Midbrain (tissue), 1 donor: ENCODE measurements at regions not wholly inside any gene's neighbourhood (a gene's known extent, or its start where the extent isn't known, plus 50 kb on each side); places are given as distances from the start of the nearest gene placed in this dataset.

Source experiments
- DNase-seq: peaks from one replicate; lab custom pipeline; 2025; lab: John Stamatoyannopoulos, UW

DNA sequence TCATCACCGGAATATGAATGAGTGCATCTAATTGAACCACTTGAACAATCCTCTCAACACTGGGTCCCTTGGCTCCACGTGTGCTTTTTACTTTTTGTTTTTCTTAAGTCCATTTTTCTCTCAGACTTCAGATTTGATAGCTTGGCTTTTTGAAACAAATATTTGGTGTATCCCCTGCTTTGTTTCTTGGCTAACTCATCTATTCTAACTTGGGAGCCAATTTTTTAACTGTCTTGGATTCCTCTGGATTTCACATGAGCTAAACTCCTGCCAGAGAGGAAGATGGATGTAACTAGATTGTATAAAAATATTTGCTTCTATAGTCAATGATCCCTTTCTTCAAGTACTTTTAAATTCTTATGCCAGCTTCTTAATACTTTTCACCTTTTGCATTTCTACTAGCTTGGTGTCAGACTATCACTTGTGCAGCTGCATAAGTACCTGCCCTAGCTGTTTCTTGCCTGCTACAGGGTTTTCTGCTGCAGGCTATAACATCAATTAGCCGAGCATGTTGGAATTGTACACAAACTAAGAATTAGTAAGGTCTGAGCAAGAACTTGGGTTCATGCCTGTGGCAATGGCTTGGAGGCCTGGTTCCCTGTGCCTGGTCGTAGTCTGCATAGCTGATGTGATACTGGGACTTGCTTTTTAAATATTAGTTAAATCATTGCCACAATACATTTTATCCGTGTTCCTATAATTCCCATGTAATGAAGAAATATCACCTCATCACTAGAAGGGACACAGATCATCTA lies 281.5 kb downstream of the EN1 start:
- no peak for DNase-seq

DNA sequence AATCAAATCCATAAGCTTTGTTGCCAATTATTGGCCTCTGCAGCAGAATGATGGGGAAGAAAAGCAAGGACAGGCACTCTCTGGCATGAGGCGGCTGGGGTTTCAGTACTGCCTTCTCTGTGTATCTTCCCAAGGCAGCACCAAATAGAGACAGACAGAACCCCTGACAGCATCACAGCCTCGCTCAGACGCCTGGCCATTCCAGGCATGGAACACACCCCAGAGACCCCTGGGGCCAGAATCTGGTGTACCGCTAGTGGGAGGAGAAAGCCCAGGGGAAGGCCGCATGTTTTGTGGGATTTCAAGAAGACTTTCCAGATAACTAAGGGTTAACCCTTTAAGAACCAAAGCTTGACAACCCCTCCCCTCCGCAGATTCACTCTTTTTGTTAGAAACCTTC lies 282.1 kb downstream of the EN1 start:
- DNase-seq: no peak

DNA sequence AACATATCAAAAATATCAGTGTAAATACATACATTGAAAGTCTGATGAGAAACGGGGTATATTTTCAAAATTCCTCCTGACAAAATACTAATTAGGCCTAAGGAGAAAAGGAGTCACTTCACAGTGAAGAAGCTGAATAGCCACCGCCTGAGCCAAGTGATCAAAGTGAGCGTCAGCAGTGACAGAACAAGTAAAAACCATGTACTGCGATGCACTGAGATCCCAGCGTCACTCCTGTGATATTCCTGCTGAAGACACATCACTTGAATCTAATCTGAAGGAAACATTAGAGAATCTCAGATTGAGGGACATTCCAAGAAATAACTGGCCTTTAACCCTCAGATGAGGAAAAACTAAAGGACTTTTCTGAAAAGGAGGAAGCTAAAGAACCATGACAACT lies 285.3 kb downstream of the EN1 start:
- no peak for DNase-seq

DNA sequence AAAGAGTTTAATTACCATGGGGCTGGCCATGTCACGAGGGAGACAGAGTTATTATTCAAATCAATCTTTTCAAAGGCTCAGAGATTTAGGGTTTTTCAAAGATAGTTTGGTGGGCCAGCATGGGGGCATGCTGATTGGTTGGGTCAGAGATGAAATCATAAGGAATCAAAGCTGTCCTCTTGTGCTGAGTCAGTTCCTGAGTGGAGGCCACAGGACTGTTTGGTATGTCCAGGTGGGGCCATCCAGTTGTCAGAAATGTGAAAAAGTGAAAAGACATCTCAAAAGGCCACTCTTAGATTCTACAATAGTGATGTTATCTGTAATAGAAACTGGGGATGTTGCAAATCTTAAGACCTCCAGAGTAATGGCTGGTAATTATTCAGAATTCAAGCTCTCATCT lies 288.6 kb downstream of the EN1 start:
- DNase-seq: no peak

DNA sequence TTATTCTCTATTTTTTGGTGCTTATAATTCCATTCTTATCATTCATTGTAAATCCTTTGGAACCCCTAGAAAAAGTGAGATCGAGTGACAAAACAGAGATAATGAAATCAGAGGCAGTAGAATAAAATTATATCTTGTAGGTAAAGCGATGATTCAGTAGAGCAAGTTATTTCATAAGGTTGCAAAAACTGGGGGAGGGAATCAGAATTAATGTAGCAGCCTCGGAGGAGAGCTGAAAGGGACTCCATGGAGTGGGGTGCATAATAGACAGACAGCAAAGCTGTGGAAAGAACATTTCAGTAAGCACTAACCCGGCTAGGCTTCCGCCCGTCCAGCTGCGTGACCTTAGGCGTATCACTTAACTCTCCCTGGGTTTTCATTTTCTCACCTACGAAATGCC lies 289.7 kb downstream of the EN1 start:
- no peak for DNase-seq

DNA sequence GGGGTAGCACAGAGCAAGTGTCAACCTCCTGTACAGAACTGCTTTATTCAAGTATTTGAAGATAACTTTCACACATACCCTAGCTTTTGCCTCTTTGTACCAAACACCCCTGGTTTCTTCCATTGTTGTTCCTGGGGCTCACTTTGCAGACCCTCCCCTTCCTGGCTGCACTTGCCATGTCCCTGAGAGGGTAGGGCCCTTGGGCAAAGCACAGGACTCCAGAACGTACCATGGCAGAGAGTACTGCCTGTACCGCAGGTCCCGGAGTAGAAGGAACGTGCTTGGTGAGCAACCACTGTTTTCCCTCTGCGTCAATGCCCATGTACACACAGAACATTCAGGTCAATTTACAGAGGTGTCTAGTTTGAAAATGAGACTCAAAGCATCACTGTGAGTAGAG lies 290.4 kb downstream of the EN1 start:
- DNase-seq: no peak

DNA sequence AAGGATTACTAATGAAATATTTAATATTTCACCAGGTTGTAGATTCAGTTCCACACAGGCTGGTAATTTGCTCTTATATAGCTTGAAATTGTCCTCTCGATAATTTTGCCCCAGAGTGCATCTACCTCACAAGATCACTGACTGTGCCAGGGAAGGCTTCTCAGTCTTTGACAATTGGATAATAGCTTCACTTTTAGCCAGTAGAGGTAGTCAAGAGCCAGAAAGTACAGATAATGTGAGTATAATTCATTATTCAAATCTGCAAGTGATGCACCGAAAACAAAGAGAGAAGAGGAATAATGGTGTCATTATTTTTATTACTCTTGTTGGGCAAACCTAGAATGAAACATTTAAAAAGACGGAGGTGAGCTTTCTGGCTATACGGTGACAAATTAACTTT lies 292.8 kb downstream of the EN1 start:
- no peak for DNase-seq

DNA sequence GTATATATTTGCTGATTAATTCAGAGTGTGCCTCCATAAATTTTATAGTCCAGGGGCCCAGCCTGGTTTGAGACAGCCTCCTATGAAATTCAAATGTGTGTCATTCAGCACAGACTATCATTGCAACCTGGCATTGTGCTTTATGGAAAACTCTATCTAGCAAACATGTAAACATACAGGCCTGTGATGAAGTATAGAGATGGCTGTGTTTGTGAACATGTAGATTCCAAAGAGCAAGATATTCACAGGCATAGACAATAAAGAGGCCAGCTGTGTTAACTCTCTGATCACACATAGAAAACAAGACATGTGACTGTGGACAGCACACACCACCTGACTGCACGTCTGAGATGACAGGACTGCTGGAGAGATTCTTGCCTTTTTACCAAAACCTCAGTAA lies 297.9 kb downstream of the EN1 start:
- no peak for DNase-seq

DNA sequence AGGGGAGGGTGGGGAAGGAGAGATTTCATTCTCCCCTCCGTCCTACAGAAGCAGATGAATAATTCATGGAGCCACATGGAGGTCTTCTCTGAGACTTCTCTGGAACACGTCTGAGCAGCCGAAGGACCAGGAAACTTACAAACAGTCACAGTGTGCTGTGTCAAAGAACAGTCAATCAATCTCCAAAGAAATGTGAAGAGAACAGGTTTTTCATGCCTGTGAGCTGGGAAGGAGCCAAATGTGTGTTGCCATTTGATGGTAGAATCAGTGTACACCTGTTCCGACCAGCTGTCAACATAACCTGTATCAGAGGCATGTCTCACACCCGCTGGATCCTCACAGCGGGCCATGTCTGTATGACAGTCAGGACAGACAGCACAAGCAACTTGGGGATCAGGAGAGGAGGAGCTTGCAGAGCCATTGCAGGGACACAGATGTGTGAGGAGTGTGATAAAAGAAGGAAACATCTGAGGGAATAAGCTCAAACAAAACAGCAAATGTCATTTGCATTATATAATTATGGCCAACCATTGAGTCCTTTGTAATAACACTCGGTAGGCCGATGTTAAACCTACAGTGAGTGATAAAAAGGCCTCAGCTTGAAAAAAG lies 298.5 kb downstream of the EN1 start:
- DNase-seq: no peak

DNA sequence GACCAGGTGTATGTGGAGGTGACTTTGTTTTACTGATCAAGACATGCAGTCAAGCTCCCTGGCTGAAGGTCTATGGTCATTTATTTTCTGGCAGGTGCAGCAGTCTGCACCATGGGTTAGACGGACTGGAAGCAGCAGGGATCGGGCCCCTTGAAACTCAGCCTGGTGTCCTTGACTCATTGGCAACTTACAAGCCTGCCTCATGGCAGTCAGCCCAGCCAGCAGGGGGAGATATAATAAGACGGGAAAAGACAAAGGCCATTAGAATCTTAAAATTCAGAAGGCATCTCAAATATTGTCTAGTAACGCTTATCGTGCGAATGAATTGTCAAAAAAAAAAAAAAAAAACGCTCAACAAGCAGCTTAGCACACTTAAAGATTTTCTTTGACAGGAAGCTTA lies 308.2 kb downstream of the EN1 start:
- DNase-seq: no peak

DNA sequence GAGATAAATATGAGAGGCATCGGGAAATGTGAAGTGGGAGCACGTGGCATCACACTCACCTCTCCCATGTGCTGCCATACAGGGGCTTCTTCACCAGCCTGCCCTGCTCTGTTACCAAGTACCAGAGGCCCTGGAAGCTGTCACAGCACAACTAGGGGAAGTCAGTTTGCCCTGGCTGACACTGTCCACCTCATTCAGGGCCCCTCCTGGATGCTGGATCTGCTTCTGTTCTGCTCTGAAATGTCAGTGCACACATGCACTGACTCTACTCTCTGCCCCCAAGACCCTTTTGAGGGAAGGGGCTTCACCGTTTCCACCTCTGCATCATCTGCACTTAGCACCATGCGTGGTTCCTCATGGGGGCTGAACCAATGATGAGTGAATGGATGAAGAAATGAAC lies 311.1 kb downstream of the EN1 start:
- no peak for DNase-seq

DNA sequence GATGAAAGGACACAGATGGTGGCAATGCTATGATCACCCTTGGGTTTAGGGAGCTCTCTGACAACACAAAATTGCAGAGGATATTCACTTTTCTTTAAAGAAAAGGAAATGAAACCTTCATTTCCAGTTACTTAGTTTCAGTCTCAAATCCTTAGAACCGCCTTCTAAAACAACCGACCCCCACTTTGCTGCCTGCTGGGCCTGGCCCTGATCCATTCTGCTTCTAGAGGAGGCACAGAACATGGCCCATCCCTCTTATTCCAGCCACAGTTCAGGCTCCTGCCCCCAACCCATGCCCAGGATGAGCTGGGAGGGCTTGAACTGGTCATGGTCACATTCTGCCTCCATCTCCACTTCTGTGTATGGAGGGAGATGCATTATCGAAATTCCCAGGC lies 311.6 kb downstream of the EN1 start:
- DNase-seq: no peak

DNA sequence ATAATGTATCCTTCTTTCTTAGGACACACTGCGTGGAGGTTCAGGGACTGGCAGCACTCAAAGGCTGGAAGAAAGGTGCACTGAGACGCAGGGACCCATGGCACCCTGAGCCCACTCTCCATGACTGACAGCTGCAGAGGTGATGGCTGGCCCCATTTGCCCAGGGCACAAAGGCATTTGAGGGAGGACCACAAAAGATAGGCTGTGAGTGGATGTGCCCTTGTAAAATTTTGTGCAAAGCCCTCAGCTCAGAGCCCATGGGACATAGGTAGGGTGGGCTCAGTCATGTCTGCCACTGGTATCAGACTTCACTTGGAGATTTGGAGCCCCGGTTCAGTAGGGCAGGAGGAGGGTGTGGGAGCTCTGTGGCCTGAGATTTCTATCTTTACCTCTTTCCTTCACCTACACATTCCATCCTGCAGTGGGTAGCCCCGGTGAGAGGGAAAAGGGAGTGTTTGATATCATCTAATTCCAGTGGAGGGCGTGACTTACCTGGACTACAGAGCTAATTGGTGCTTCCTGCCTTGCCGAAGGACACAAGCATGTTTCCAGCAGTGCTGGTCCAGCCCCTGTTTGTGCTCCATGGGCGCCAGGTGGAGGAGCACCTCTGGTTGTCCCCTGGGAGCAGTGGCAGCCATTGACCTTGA lies 312.2 kb downstream of the EN1 start:
- no peak for DNase-seq

DNA sequence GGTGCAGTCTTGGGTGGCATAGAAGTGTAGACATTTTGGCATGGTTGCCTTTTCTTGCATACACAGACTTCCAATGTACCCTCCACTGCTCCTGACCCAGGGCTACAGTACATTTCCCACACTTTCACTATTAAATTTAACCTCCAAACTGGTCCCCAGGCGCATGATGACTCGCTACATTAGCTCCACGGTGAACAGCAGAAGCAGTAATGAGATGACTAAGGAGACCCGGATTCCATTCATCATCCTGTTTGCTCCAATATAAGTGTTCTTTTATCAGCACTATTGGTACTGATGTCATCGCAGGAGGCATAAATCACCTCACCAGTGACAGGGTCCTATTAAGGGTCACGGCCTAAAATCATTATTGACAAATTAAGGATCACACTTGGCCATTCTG lies 316.5 kb downstream of the EN1 start:
- DNase-seq: no peak

DNA sequence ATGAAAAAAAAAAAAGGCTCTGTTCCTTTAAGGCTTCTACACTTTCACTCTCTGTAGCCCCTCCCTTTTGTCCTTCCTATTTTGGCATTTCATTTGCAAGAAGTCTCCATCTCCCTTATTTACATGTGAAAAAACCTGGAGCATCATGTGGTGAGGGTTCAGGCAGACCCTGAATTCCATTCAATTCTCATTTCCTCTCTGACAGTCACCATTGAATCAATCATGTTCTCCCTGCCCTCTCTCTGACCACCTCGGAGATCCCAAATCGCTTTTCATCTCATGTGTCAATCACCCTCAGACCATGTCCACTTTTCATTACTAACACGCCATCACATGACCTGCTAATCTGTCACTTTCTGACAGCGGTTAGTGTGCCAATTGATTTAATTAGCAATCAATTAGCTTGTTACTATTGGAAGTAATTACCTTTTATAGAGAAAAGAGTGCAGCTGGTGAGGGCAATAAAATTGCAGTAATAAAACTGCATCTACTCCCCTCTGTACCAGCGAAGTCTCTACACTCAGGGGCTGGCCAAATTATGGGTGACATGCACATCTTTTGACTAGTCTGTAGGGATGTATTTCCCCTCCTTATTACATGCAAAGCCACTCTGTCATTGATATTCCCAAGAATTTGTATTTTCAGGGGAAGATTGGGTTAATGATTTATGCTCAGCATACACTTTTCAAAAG lies 317.4 kb downstream of the EN1 start:
- no peak for DNase-seq

DNA sequence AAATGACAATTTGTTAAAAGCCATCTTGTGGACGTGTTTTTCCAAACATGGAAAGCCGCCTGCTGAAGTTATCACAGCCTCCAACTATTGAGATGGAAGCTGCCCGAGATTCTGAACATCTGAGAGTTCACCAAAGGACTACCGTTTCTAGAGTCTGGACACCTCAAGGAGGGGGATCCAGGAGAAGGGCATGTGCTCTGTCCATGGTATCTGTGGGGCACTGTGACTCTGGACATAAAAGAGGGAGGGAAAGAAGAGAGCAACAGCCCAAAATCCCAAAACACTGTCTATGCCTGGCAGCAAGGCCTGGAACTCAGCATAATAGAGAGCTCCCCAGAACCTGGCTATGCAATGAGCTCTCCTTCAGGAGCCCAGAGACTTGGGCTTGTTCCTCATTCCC lies 319.9 kb downstream of the EN1 start:
- DNase-seq: no peak

DNA sequence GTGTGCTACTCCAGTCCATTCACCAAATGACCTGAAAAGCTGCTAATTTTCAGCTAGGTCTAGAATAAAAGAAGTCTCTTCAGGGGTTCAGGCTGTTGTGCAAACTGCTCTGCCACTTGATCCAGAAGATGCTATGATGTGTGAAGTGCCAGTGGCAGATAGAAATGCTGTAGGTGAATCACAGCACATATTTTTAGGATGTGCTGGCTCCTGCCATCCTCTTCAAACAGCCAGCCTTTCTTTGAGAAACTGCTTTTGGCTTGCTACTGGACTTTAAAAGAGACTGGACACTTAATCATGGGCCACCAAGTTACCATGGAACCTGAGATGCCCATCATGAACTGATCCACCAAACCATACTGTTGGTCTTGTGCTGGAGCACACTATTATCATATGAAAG lies 322.1 kb downstream of the EN1 start:
- DNase-seq: no peak

DNA sequence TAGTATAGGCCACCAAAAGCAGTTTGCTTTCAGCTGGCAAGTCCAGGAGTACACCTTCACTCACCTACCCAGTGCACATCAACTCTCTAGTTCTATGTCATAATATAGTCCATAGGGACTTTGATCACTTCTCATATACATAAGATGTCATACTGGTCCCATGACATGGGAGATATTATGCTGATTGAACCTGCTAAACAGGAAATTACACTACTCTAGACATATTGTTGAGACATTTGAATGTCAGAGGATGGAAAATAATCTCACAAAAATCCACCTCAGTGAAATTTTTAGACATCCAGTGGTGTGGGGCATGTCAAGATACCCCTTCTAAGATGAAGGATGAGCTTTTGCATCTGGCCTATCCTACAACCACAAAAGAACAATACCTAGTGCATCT lies 322.5 kb downstream of the EN1 start:
- DNase-seq: no peak

DNA sequence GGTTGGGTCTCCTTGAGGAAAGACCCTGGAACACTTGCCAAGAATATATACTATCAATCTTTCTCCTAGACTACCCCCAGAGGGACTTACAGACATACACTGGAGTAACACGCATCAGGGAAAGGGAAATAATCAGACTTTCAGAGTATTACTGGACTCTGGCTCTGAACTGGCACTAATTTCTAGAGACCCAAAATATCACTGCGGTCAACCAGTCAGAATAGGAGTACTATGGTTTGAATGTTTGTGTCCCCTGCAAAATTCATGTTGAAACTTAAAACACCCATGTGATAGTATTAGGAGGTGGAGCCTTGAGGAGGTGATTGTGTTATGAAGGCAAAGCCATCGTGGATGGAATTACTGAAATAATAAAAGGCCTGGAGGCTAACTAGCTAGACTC lies 323.7 kb downstream of the EN1 start:
- DNase-seq: no peak

DNA sequence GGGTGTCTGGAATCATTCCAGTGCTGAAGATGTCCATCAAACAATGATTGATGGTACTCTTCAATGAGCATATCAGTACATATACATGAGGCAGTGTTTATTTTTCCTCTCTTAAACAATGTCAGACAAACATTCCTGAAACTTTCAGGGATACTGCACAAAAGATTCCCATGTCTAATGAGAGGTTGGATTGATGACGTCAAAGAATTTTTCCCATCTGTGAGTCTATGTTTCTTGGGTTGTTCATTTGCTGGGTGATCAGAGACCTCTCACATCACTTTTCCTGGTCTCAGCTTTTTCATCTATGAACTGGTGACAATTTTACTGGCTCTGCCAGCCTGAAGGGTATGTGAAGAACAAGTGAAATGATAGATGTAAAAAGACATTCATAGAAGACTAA lies 325.5 kb downstream of the EN1 start:
- no peak for DNase-seq

DNA sequence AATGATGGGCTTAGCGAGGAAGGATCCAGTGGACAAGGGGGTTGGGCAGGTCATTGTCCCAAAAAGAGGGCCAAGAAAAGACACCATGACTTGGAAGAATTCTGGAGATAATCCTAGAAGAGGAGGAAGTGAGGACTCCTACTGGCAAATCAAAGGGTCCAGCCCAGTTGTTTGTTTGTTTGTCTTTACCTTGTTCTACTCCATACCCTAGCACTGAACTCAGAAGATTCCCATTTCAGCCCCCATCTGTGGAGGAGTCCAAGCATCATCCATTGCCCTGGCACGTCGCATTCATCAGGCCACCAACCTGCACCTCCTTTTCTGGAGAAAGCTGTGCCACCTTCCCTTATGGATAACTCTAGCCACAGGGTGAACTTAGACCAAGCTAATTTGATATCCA lies 326.2 kb downstream of the EN1 start:
- no peak for DNase-seq

DNA sequence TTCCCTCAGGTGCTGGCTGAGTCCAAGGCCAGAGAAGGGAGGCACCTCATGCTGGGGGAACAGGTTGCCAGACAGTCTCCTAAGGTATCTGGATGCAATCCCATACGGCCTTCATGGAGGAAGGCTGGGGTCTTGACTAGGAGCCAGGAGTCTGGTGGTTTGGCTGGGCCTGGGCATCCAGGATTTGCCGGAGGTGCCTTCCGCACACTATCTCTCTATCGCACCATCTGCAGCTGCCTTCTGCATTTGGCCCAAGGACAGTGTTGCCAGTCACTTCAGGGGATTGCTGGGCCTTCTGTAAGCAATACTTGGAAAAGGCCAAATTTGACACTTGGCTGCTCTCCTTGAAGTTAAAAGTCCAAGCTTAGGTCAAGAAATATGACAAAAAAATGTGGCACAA lies 327.2 kb downstream of the EN1 start:
- no peak for DNase-seq

DNA sequence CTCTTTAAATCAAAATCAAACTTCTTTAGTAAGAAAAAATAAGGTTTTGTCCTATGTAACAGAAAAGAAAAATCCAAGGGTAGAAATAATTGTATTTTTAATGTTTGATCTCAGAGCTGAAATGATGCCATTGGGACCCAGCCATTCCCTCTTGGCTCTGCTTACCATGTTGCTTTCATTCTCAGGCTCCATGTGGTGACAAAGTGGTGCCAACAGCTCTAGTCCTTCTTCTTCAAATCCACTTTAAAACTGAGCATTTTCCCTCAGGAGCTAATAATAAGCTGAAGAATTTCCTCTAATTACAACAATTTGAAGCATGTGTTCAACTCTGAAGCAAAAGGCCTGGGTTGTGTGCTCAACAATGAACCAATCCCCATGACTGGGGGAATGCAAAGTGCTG lies 327.9 kb downstream of the EN1 start:
- DNase-seq: no peak
